Panc1 (cell line): ENCODE measurements at regions not wholly inside any gene's neighbourhood (a gene's known extent, or its start where the extent isn't known, plus 50 kb on each side); places are given as distances from the start of the nearest gene placed in this dataset.

ENCODE experiments used
- ATAC-seq: fragments of 200-7000 bp; cut with Tn5 transposase; 2 replicates; pipeline ENCODE4 v1.9.1; 2020; ENCODE audit warnings: mild to moderate bottlenecking, moderate library complexity
- BruUV-seq: library from RNA; stranded (reverse); fragments of 400-500 nt; replicated peaks from 2 replicates; lab custom pipeline; 2021; lab: Mats Ljungman, UMichigan
- CTCF ChIA-PET: fragments of 300-600 bp; sonication (Branson Sonifier 250); formaldehyde crosslinking; loops from one replicate; lab custom pipeline; 2022; ENCODE audit warnings: antibody characterized with exemption; lab: Charles Lee
- POLR2A ChIA-PET: fragments of 300-600 bp; sonication (Branson Sonifier 250); formaldehyde crosslinking; loops from one replicate; lab custom pipeline; 2022; ENCODE audit warnings: antibody characterized with exemption; lab: Charles Lee
- DNase-seq: peaks from one replicate; pipeline ENCODE4 v3.0.0-alpha.2; 2010; ENCODE audit warnings: low read depth, low spot score
- H3K27ac ChIP-seq: 2 replicates; pipeline ENCODE4 v1.5.1; 2011; ENCODE audit warnings: mild to moderate bottlenecking, low read length, inconsistent platforms
- H3K27me3 ChIP-seq: fragments of 200-500 bp; sonication (Bioruptor generic); 2 replicates; pipeline ENCODE4 v1.6.0; 2014; ENCODE audit warnings: low read length, inconsistent platforms; ENCODE audit not compliant: control insufficient read depth, insufficient read depth
- H3K36me3 ChIP-seq: fragments of 200-500 bp; sonication (Bioruptor generic); 2 replicates; pipeline ENCODE4 v1.5.1; 2014; ENCODE audit warnings: inconsistent platforms, mild to moderate bottlenecking, low read length, moderate library complexity; ENCODE audit not compliant: control insufficient read depth, insufficient read depth
- H3K4me1 ChIP-seq: 2 replicates; pipeline ENCODE4 v1.5.1; 2011; ENCODE audit warnings: inconsistent platforms, mild to moderate bottlenecking, low read length, moderate library complexity; ENCODE audit not compliant: control insufficient read depth, insufficient read depth
- H3K4me3 ChIP-seq, 2 experiments: 2 replicates each; pipeline ENCODE4 v1.5.1; 2011 to 2012; ENCODE audit warnings: low read depth in 2 of 2, low read length in 2 of 2, mild to moderate bottlenecking in 2 of 2, inconsistent platforms in 1 of 2, moderate library complexity in 1 of 2
- H3K9me3 ChIP-seq: fragments of 200-500 bp; sonication (Bioruptor generic); 2 replicates; pipeline ENCODE4 v1.5.1; 2014; ENCODE audit warnings: low read depth, mild to moderate bottlenecking, inconsistent platforms, low read length, moderate library complexity; ENCODE audit not compliant: control insufficient read depth, insufficient read depth
- CTCF ChIP-seq: fragments of 450-650 bp; IDR thresholded peaks from 2 replicates; pipeline ENCODE4 v1.5.1; 2017; ENCODE audit warnings: mild to moderate bottlenecking
- POLR2AphosphoS5 ChIP-seq: IDR thresholded peaks from 2 replicates; pipeline ENCODE4 v1.6.1; 2012; ENCODE audit warnings: mild to moderate bottlenecking, low read depth, low read length, moderate library complexity
- REST ChIP-seq, 2 experiments: IDR thresholded peaks; 2 replicates each; pipeline ENCODE4 v1.6.1; 2011 to 2012; ENCODE audit warnings: low read depth in 2 of 2, control low read depth in 1 of 2, low read length in 1 of 2, mild to moderate bottlenecking in 1 of 2, moderate library complexity in 1 of 2; ENCODE audit not compliant: insufficient read depth in 1 of 2
- SIN3A ChIP-seq: IDR thresholded peaks from 2 replicates; pipeline ENCODE4 v1.6.1; 2012; ENCODE audit warnings: low read depth, mild to moderate bottlenecking, low read length, moderate library complexity, borderline replicate concordance; ENCODE audit not compliant: insufficient read depth
- TCF7L2 ChIP-seq: IDR thresholded peaks from 2 replicates; pipeline ENCODE4 v1.6.1; 2011; ENCODE audit warnings: mild to moderate bottlenecking, low read depth, low read length, inconsistent platforms
- in situ Hi-C: cut with HindIII; loops from 2 replicates; pipeline ENCODE4 v1.10.0; 2016; ENCODE audit warnings: low sequenced_read_pairs, low pct_unique_long_range_greater_than_20kb
- intact Hi-C: fragments of 100-400 bp; cut with micrococcal nuclease; formaldehyde crosslinking; loops from one replicate; pipeline ENCODE4 v1.10.0; 2022; ENCODE audit not compliant: unreplicated experiment

- intact Hi-C loops (no loop called here), in situ Hi-C loops (no loop called here)
- no peaks in the 10 kb centered on the region for H3K9me3 ChIP-seq
- POLR2A ChIA-PET, result no interaction called here
- peaks cover 4% of the 10 kb centered on the region; the same call in 1 of the 2 replicates for H3K27me3 ChIP-seq
- H3K4me1 ChIP-seq, result no peaks in the 10 kb centered on the region
- no peaks in the 10 kb centered on the region for H3K36me3 ChIP-seq
- no peak for DNase-seq
- ATAC-seq, result no peak
- H3K27ac ChIP-seq, result no peak overlapping the region
- CTCF ChIA-PET, result no interaction called here
- no TSS peak for BruUV-seq
- no peak overlapping the region for H3K4me3 ChIP-seq
- TF ChIP-seq TCF7L2 (no peak), POLR2AphosphoS5 (no peak), CTCF (no peak), REST (IDR thresholded peaks at IDR 0.05; ENCODE audit: insufficient read depth in 1 of 2, low read depth in 2 of 2, low read length in 1 of 2) (no peak), SIN3A (no peak)
Observed at GRCh38 chr22:27404441-27404840, 397.1 kb downstream of the MN1 start.

GRCh38 chr22:27405672-27406388, 395.7 kb downstream of the MN1 start:
- POLR2A ChIA-PET, result no interaction called here
- TF ChIP-seq CTCF (peak; percentile 82), REST (IDR thresholded peaks at IDR 0.05; ENCODE audit: insufficient read depth in 1 of 2, low read depth in 2 of 2, low read length in 1 of 2) (no peak)
- CTCF ChIA-PET, result no interaction called here

More at GRCh38 chr22:27405672-27406388, 395.7 kb downstream of the MN1 start:
- in situ Hi-C loops, result no loop called here
- H3K4me3 ChIP-seq, result no peak overlapping the region
- no peaks in the 10 kb centered on the region for H3K4me1 ChIP-seq
- H3K36me3 ChIP-seq, result no peaks in the 10 kb centered on the region
- DNase-seq (no peak), ATAC-seq (peak; percentile 93)
- no TSS peak for BruUV-seq
- intact Hi-C loops, result loop anchor here (5.0 kb wide), 1 partner anchor 396 kb away; the partner anchor contains the start of gene MN1
- H3K27me3 ChIP-seq, result no peaks in the 10 kb centered on the region
- H3K9me3 ChIP-seq, result no peaks in the 10 kb centered on the region
- no peak overlapping the region for H3K27ac ChIP-seq
